ENCODE measurements at regions not wholly inside any gene's neighbourhood (a gene's known extent, or its start where the extent isn't known, plus 50 kb on each side); places are given as distances from the start of the nearest gene placed in this dataset.

DNA sequence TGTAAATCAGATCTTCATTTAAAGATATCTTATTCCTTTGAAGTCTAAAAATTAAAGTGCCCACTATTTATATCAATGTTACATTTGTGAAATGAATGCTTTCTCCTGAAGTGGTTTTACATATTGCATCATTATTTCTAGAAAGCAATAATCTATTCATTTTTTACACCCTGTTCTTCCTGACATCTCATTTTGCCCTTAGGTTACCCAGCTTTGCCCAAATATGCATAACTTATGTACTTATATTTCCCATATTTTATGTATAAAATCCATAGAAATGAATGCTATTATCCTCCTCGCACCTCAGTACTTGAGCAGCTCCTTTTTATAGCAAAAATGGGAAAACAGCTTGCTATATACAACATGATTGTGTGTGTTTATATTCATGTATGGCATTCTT is 396.5 kb upstream of the DSEL start:
- Mint-ChIP-seq H3K4me3 (ENCODE audit: low read depth, unreplicated experiment) (no peak overlapping the region), H3K9me3 (ENCODE audit: low read depth, unreplicated experiment) (no peaks in the 10 kb centered on the region)
- CTCF ChIA-PET = no interaction called here

DNA sequence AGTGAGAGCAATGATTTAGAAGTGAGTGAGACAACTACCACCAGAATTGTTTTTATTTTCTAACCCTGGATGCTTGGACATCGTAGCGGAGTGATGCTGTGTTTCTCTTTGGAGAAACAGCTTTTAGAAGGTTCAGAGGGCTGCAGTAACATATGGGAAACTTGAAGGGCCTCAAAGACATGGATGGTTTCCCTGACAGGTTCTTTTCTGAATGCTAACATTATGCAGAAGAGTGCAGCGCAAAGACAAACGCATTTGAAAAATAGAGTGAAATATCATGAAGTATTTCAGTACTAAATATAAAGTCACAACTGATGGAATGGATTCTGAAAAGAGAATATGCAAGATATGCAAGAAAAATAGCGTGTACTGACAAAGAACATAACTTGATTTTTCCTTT is 385.1 kb upstream of the DSEL start:
- intact Hi-C loops (cut with micrococcal nuclease; ENCODE audit: unreplicated experiment) = no loop called here
- Mint-ChIP-seq H3K9me3 (ENCODE audit: low read depth, unreplicated experiment) (peaks cover 2% of the 10 kb centered on the region), H3K4me3 (ENCODE audit: low read depth, unreplicated experiment) (no peak overlapping the region), H3K4me1 (ENCODE audit: low read depth, unreplicated experiment) (no peaks in the 10 kb centered on the region), H3K27me3 (ENCODE audit: unreplicated experiment) (no peaks in the 10 kb centered on the region), H3K36me3 (ENCODE audit: insufficient read depth, unreplicated experiment) (no peaks in the 10 kb centered on the region), H3K27ac (ENCODE audit: unreplicated experiment) (no peak overlapping the region)
- CTCF ChIA-PET = no interaction called here
- TF ChIP-seq, protein P1, sequence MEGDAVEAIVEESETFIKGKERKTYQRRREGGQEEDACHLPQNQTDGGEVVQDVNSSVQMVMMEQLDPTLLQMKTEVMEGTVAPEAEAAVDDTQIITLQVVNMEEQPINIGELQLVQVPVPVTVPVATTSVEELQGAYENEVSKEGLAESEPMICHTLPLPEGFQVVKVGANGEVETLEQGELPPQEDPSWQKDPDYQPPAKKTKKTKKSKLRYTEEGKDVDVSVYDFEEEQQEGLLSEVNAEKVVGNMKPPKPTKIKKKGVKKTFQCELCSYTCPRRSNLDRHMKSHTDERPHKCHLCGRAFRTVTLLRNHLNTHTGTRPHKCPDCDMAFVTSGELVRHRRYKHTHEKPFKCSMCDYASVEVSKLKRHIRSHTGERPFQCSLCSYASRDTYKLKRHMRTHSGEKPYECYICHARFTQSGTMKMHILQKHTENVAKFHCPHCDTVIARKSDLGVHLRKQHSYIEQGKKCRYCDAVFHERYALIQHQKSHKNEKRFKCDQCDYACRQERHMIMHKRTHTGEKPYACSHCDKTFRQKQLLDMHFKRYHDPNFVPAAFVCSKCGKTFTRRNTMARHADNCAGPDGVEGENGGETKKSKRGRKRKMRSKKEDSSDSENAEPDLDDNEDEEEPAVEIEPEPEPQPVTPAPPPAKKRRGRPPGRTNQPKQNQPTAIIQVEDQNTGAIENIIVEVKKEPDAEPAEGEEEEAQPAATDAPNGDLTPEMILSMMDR (IDR thresholded peaks at IDR 0.05; ENCODE audit: unreplicated experiment) = no peak
- DNase-seq = no peak
- BruUV-seq (replicated peaks) = no TSS peak

More for the DNA sequence above, 396.5 kb upstream of the DSEL start:
- no peaks in the 10 kb centered on the region for H3K36me3 Mint-ChIP-seq (ENCODE audit: insufficient read depth, unreplicated experiment)
- H3K27me3 Mint-ChIP-seq (ENCODE audit: unreplicated experiment) = no peaks in the 10 kb centered on the region
- BruUV-seq (replicated peaks) = no TSS peak
- TF ChIP-seq, protein P1 (IDR thresholded peaks at IDR 0.05; ENCODE audit: unreplicated experiment) = no peak
- intact Hi-C loops (cut with micrococcal nuclease; ENCODE audit: unreplicated experiment) = no loop called here
- no peak overlapping the region for H3K27ac Mint-ChIP-seq (ENCODE audit: unreplicated experiment)
- H3K4me1 Mint-ChIP-seq (ENCODE audit: low read depth, unreplicated experiment) = no peaks in the 10 kb centered on the region
- no peak for DNase-seq

DNA sequence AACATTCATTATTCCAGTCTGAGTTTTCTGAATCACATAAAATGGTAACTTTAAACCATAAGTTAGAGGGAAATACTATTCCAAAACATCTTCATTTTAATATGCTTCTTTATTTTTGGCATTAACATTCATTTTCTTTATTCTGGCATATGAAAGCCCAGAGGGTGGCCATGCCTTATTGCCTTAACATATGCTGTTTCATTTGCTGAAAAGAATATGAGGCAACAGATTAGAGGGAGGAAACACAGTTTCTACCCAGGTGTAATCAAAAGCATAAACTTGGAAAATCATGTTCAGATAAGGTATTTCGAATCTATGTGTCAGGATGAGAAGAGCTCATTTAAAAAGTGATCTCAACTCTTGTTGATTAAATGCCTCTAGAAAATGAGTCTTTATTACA is 379.9 kb upstream of the DSEL start:
- intact Hi-C loops (cut with micrococcal nuclease; ENCODE audit: unreplicated experiment) = no loop called here
- no TSS peak for BruUV-seq (replicated peaks)
- CTCF ChIA-PET = no interaction called here
- Mint-ChIP-seq H3K27ac (ENCODE audit: unreplicated experiment) (no peak overlapping the region), H3K9me3 (ENCODE audit: low read depth, unreplicated experiment) (no peaks in the 10 kb centered on the region), H3K4me3 (ENCODE audit: low read depth, unreplicated experiment) (no peak overlapping the region), H3K36me3 (ENCODE audit: insufficient read depth, unreplicated experiment) (no peaks in the 10 kb centered on the region), H3K4me1 (ENCODE audit: low read depth, unreplicated experiment) (no peaks in the 10 kb centered on the region), H3K27me3 (ENCODE audit: unreplicated experiment) (no peaks in the 10 kb centered on the region)
- no peak for DNase-seq
- TF ChIP-seq, protein P1 (IDR thresholded peaks at IDR 0.05; ENCODE audit: unreplicated experiment) = no peak

DNA sequence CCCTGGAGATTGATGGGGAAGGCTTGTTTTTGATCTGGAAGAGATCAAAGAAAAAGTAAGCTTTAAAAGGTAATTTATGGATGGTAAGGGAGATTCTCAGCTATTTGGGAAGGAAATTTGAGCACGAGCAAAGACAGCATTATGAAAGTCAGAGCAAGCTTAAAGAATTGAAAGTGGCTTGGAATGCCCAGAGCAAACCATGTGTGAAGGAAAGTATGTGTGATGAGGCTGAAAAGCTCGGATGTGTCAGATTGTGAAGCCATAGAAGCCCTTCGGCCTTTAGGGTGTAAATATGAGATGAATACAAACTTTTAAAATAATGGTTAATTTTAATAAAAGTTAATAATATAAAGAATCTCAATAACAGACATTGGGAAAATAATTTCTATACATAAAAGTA is 377.4 kb upstream of the DSEL start:
- DNase-seq = no peak
- H3K4me1 Mint-ChIP-seq (ENCODE audit: low read depth, unreplicated experiment) = no peaks in the 10 kb centered on the region
- H3K9me3 Mint-ChIP-seq (ENCODE audit: low read depth, unreplicated experiment) = no peaks in the 10 kb centered on the region
- BruUV-seq (replicated peaks) = no TSS peak
- TF ChIP-seq, protein P1 (IDR thresholded peaks at IDR 0.05; ENCODE audit: unreplicated experiment) = no peak
- no peak overlapping the region for H3K4me3 Mint-ChIP-seq (ENCODE audit: low read depth, unreplicated experiment)
- intact Hi-C loops (cut with micrococcal nuclease; ENCODE audit: unreplicated experiment) = no loop called here
- H3K27me3 Mint-ChIP-seq (ENCODE audit: unreplicated experiment) = no peaks in the 10 kb centered on the region
- no peak overlapping the region for H3K27ac Mint-ChIP-seq (ENCODE audit: unreplicated experiment)
- no peaks in the 10 kb centered on the region for H3K36me3 Mint-ChIP-seq (ENCODE audit: insufficient read depth, unreplicated experiment)
- CTCF ChIA-PET = no interaction called here

DNA sequence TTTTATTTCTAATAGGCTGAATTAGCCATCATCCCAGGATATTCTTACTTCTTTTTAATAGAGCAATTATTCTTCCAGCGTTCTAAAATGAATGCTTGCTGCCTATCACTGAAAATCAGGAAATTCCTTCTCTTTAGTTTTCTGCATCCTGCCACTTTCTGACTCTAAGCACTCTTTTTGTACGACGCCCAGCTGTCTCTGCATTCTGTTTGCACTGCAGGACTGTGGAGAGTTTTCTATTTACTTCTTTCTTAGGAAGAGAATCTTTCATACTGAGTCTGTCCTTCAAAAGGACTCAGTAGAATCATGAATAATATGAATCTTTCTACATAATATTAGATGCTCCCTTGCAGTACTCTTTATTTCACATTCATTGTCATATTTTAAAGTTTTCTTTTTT is 360.4 kb upstream of the DSEL start:
- CTCF ChIA-PET = no interaction called here
- DNase-seq = no peak
- Mint-ChIP-seq H3K4me3 (ENCODE audit: low read depth, unreplicated experiment) (no peak overlapping the region), H3K9me3 (ENCODE audit: low read depth, unreplicated experiment) (no peaks in the 10 kb centered on the region), H3K27ac (ENCODE audit: unreplicated experiment) (no peak overlapping the region), H3K4me1 (ENCODE audit: low read depth, unreplicated experiment) (no peaks in the 10 kb centered on the region), H3K36me3 (ENCODE audit: insufficient read depth, unreplicated experiment) (no peaks in the 10 kb centered on the region), H3K27me3 (ENCODE audit: unreplicated experiment) (no peaks in the 10 kb centered on the region)
- no TSS peak for BruUV-seq (replicated peaks)
- intact Hi-C loops (cut with micrococcal nuclease; ENCODE audit: unreplicated experiment) = no loop called here
- TF ChIP-seq, protein P1 (IDR thresholded peaks at IDR 0.05; ENCODE audit: unreplicated experiment) = no peak
